ENCODE measurements at regions not wholly inside any gene's neighbourhood (a gene's known extent, or its start where the extent isn't known, plus 50 kb on each side); places are given as distances from the start of the nearest gene placed in this dataset.

GRCh38 chr9:107703651-107704050 is 214.1 kb upstream of the KLF4 start (continued):
- TF ChIP-seq NFE2L1 (CRISPR knock-in tag; IDR thresholded peaks at IDR 0.05; ENCODE audit: borderline replicate concordance) (no peak), NFIC (IDR thresholded peaks at IDR 0.05; ENCODE audit: low read length) (no peak), BATF2 (CRISPR knock-in tag; IDR thresholded peaks at IDR 0.05) (no peak), ZNF441 (CRISPR knock-in tag; IDR thresholded peaks at IDR 0.05; ENCODE audit: borderline replicate concordance) (no peak), MYC (CRISPR knock-in tag; IDR thresholded peaks at IDR 0.05; ENCODE audit: borderline replicate concordance) (no peak), PLSCR1 (CRISPR knock-in tag; IDR thresholded peaks at IDR 0.05; ENCODE audit: borderline replicate concordance) (no peak), FOXK2 (IDR thresholded peaks at IDR 0.05) (no peak), ZBTB8A (CRISPR knock-in tag; IDR thresholded peaks at IDR 0.05; ENCODE audit: borderline replicate concordance, low read depth) (no peak), ATF4 (CRISPR knock-in tag; IDR thresholded peaks at IDR 0.05) (no peak), ZNF414 (CRISPR knock-in tag; IDR thresholded peaks at IDR 0.05) (no peak)

GRCh38 chr9:107700847-107701246 is 211.3 kb upstream of the KLF4 start:
- no peak overlapping the region for H2AFZ ChIP-seq (ENCODE audit: low read length)
- no TSS peak for BruUV-seq (replicated peaks)
- no peaks in the 10 kb centered on the region for H4K20me1 ChIP-seq (ENCODE audit: insufficient read depth, low read length)
- H3K27me3 ChIP-seq (ENCODE audit: control insufficient read depth in 1 of 2, insufficient read depth in 2 of 2, low read length in 2 of 2), result no peaks in the 10 kb centered on the region
- H3K4me1 ChIP-seq (ENCODE audit: insufficient read depth, low read length), result no peaks in the 10 kb centered on the region
- no peak for FAIRE-seq
- H3K36me3 ChIP-seq (replicated peaks in 1 of 2; ENCODE audit: control insufficient read depth in 1 of 2, insufficient read depth in 2 of 2, low read length in 2 of 2), result no peaks in the 10 kb centered on the region
- H3K9me3 ChIP-seq (ENCODE audit: low read length), result no peaks in the 10 kb centered on the region
- intact Hi-C loops (cut with micrococcal nuclease; ENCODE audit: unreplicated experiment), result no loop called here
- no peaks in the 10 kb centered on the region for H3K79me2 ChIP-seq (ENCODE audit: insufficient read depth, low read length)
- 28% methylated on average over 5 of the region's 5 CpGs for WGBS (ENCODE audit: low lambda C conversion rate)
- ATAC-seq, result no peak
- in situ Hi-C loops (cut with HindIII; ENCODE audit: extremely low pct_ligation_motif_present, low pct_unique_long_range_greater_than_20kb), result no loop called here
- H3K9ac ChIP-seq (ENCODE audit: insufficient read depth, low read depth, low read length), result no peak overlapping the region
- no peak overlapping the region for H3K27ac ChIP-seq (ENCODE audit: extremely low read length, insufficient read depth, low read length)
- POLR2A ChIA-PET, result no interaction called here
- no peak overlapping the region for H3K4me2 ChIP-seq (ENCODE audit: low read depth, low read length)
- H3K4me3 ChIP-seq (replicated peaks in 1 of 3; ENCODE audit: insufficient read depth in 1 of 3, low read depth in 2 of 3, low read length in 3 of 3), result no peak overlapping the region
- CTCF ChIA-PET (ENCODE audit: low intra/inter-chr PET ratio, low total read pairs), result no interaction called here
- DNase-seq (ENCODE audit: low spot score), result no peak
- TF ChIP-seq KAT8 (CRISPR knock-in tag; IDR thresholded peaks at IDR 0.05) (no peak), ZNF609 (CRISPR knock-in tag; IDR thresholded peaks at IDR 0.05; ENCODE audit: borderline replicate concordance) (no peak), KMT2B (CRISPR knock-in tag; IDR thresholded peaks at IDR 0.05) (no peak)

Measured in HepG2 (cell line).